Calu3 (cell line): ENCODE measurements at regions not wholly inside any gene's neighbourhood (a gene's known extent, or its start where the extent isn't known, plus 50 kb on each side); places are given as distances from the start of the nearest gene placed in this dataset.

ENCODE experiments used
- BruUV-seq: library from RNA; stranded (reverse); fragments of 400-500 nt; replicated peaks from 2 replicates; lab custom pipeline; 2021; lab: Mats Ljungman, UMichigan
- CTCF ChIA-PET: fragments of 300-600 bp; sonication (Branson Sonifier 250); formaldehyde crosslinking; loops from one replicate; lab custom pipeline; 2022; ENCODE audit warnings: antibody characterized with exemption; lab: Charles Lee
- DNase-seq: peaks from one replicate; pipeline ENCODE4 v3.0.0; 2022
- H3K27ac Mint-ChIP-seq: one replicate; pipeline ENCODE4 v1.8.0; 2022; ENCODE audit warnings: mixed read lengths; ENCODE audit not compliant: unreplicated experiment
- H3K27me3 Mint-ChIP-seq: one replicate; pipeline ENCODE4 v1.8.0; 2022; ENCODE audit warnings: mixed read lengths; ENCODE audit not compliant: unreplicated experiment
- H3K36me3 Mint-ChIP-seq: one replicate; pipeline ENCODE4 v1.8.0; 2022; ENCODE audit warnings: mild to moderate bottlenecking, moderate library complexity, mixed read lengths; ENCODE audit not compliant: insufficient read depth, unreplicated experiment
- H3K4me1 Mint-ChIP-seq: one replicate; pipeline ENCODE4 v1.8.0; 2022; ENCODE audit warnings: mild to moderate bottlenecking, low read depth, mixed read lengths; ENCODE audit not compliant: unreplicated experiment
- H3K4me3 Mint-ChIP-seq: one replicate; pipeline ENCODE4 v1.8.0; 2022; ENCODE audit warnings: mild to moderate bottlenecking, low read depth, moderate library complexity, mixed read lengths; ENCODE audit not compliant: unreplicated experiment
- H3K9me3 Mint-ChIP-seq: one replicate; pipeline ENCODE4 v1.8.0; 2022; ENCODE audit warnings: low read depth, mixed read lengths; ENCODE audit not compliant: unreplicated experiment
- intact Hi-C: fragments of 100-400 bp; cut with micrococcal nuclease; formaldehyde crosslinking; loops from one replicate; pipeline ENCODE4 v1.10.0; 2022; ENCODE audit not compliant: unreplicated experiment
- TF ChIP-seq, protein P1 (sequence below): fragments of 200-600 bp; IDR thresholded peaks from one replicate; pipeline ENCODE4 v1.8.0; 2022; ENCODE audit warnings: antibody characterized with exemption; ENCODE audit not compliant: unreplicated experiment

- Mint-ChIP-seq H3K4me1 (no peaks in the 10 kb centered on the region), H3K27me3 (no peaks in the 10 kb centered on the region), H3K9me3 (peaks cover 10% of the 10 kb centered on the region), H3K27ac (no peak overlapping the region), H3K36me3 (no peaks in the 10 kb centered on the region), H3K4me3 (no peak overlapping the region)
- no peak for DNase-seq
- TF ChIP-seq, protein P1, sequence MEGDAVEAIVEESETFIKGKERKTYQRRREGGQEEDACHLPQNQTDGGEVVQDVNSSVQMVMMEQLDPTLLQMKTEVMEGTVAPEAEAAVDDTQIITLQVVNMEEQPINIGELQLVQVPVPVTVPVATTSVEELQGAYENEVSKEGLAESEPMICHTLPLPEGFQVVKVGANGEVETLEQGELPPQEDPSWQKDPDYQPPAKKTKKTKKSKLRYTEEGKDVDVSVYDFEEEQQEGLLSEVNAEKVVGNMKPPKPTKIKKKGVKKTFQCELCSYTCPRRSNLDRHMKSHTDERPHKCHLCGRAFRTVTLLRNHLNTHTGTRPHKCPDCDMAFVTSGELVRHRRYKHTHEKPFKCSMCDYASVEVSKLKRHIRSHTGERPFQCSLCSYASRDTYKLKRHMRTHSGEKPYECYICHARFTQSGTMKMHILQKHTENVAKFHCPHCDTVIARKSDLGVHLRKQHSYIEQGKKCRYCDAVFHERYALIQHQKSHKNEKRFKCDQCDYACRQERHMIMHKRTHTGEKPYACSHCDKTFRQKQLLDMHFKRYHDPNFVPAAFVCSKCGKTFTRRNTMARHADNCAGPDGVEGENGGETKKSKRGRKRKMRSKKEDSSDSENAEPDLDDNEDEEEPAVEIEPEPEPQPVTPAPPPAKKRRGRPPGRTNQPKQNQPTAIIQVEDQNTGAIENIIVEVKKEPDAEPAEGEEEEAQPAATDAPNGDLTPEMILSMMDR: no peak
- CTCF ChIA-PET: no interaction called here
- no TSS peak for BruUV-seq
- intact Hi-C loops: no loop called here
Observed at GRCh38 chrX:151476604-151477303, 79.7 kb downstream of the VMA21 start.

DNA sequence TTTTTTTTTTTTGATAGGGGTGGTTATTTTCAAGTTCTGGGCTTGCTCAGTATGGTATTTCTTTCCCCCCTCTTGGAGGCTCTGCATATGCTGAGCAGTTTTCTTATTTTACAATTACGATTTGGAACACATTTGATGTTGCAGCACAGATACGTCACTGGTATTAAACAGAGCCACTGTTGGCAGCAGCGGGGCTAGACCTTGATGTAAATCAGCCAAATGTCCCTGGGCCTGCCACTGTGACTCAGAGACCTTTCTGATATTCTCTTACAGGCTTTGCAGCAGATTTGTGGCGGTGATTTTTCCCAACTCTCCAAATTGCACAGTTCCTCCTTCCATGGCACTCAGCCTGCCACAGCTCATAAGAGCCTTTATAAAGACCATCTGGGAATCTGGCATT, 81.1 kb downstream of the VMA21 start:
- no TSS peak for BruUV-seq
- Mint-ChIP-seq H3K4me3 (no peak overlapping the region), H3K27me3 (no peaks in the 10 kb centered on the region), H3K36me3 (no peaks in the 10 kb centered on the region), H3K9me3 (peaks cover 6% of the 10 kb centered on the region), H3K4me1 (no peaks in the 10 kb centered on the region), H3K27ac (no peak overlapping the region)
- TF ChIP-seq, protein P1: no peak
- no peak for DNase-seq
- CTCF ChIA-PET: no interaction called here
- intact Hi-C loops: no loop called here

DNA sequence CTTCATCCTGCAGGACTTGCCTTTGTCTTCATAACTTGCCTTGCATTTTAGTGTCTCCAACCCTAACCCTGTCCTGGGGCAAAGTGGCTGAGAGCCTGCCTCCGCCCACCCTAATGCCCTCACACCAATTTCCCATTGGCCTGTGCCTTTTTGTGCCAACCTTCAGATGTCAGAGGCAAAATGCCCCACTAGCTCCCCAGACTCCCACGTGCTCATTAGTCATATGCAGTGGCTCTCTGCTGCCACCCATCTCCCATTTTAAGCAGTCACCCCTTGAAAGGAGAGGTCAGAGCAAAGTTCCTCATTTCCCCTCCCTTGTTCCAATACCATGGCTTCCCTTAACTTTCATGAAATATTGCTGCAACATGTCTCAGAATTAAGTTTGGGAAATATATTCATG, 74.8 kb upstream of the PASD1 start:
- Mint-ChIP-seq H3K27ac (no peak overlapping the region), H3K4me3 (no peak overlapping the region), H3K27me3 (no peaks in the 10 kb centered on the region), H3K9me3 (no peaks in the 10 kb centered on the region), H3K4me1 (no peaks in the 10 kb centered on the region), H3K36me3 (no peaks in the 10 kb centered on the region)
- DNase-seq: peak; percentile 4
- BruUV-seq: no TSS peak
- intact Hi-C loops: loop anchor here (1.0 kb wide), 1 partner anchor 335 kb away; no protein-coding TSS in a partner anchor
- TF ChIP-seq, protein P1: no peak
- CTCF ChIA-PET: no interaction called here

DNA sequence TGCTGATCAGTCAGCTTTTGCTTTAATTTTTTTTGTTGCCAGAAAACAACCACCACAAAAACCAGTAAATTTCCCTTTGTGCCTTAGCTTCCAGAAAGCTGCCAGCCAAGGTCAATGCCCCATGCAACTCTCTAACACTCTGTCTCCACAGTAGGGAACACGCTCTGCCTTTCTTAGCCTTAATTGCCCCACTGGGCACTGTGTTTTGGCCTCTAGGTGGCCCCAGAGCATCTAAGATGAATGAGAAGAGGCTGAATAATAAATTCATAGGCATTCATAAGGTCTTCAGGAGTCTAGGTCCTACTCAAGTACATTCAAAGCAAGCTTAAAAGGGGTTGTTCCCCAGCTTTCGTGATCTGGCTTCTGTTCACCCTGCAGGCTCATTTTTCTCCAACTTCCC, 57.7 kb upstream of the PASD1 start:
- Mint-ChIP-seq H3K36me3 (no peaks in the 10 kb centered on the region), H3K27ac (no peak overlapping the region), H3K4me3 (no peak overlapping the region), H3K4me1 (no peaks in the 10 kb centered on the region), H3K9me3 (no peaks in the 10 kb centered on the region), H3K27me3 (peaks cover 38% of the 10 kb centered on the region)
- no TSS peak for BruUV-seq
- peak; percentile 14 for DNase-seq
- TF ChIP-seq, protein P1: no peak
- CTCF ChIA-PET: no interaction called here
- intact Hi-C loops: loop anchor here (1.0 kb wide), 1 partner anchor 176 kb away; no protein-coding TSS in a partner anchor
